SK-N-SH (cell line): ENCODE measurements at regions not wholly inside any gene's neighbourhood (a gene's known extent, or its start where the extent isn't known, plus 50 kb on each side); places are given as distances from the start of the nearest gene placed in this dataset.
A peak's percentile ranks its signal among the peaks of the same experiment; 100 is the strongest.

Experiments
- CTCF ChIA-PET: fragments of 300-600, 350-600 bp; formaldehyde crosslinking; extraction: SDS; loops from one replicate; lab custom pipeline; 2021; lab: Yijun Ruan, JAX
- POLR2A ChIA-PET: fragments of 350-600 bp; sonication (Branson Sonifier 250); formaldehyde crosslinking; extraction: SDS; loops from one replicate; lab custom pipeline; 2020; ENCODE audit warnings: antibody characterized with exemption, inconsistent platforms; lab: Yijun Ruan, JAX
- DNase-seq: peaks from one replicate; pipeline ENCODE4 v3.0.0; 2012
- H2AFZ ChIP-seq: fragments of 200-600 bp; sonication (generic); 2 replicates; pipeline ENCODE4 v1.8.1; 2016; ENCODE audit warnings: antibody characterized with exemption, mild to moderate bottlenecking, low read depth
- H3F3A ChIP-seq: fragments of 200-600 bp; sonication (generic); replicated peaks from 2 replicates; pipeline ENCODE3; 2016; ENCODE audit warnings: antibody characterized with exemption, mild to moderate bottlenecking; ENCODE audit not compliant: insufficient read depth
- H3K27ac ChIP-seq, 2 experiments: fragments of 200-500 bp in 1 of 2; fragments of 200-600 bp in 1 of 2; sonication (Bioruptor generic) in 1 of 2; sonication (generic), shearing (Covaris generic) in 1 of 2; 2 replicates each; pipeline versions ENCODE4 v1.5.1 to v1.6.1; 2014 to 2016; ENCODE audit warnings: low read depth in 2 of 2, inconsistent platforms in 1 of 2, low read length in 1 of 2, mild to moderate bottlenecking in 1 of 2, mixed read lengths in 1 of 2
- H3K27me3 ChIP-seq: fragments of 200-600 bp; sonication (generic), shearing (Covaris generic); 2 replicates; pipeline ENCODE4 v1.6.1; 2016; ENCODE audit warnings: mixed run types; ENCODE audit not compliant: insufficient read depth
- H3K36me3 ChIP-seq, 2 experiments: fragments of 200-500 bp in 1 of 2; fragments of 200-600 bp in 1 of 2; sonication (Bioruptor generic) in 1 of 2; sonication (generic) in 1 of 2; replicated peaks in 1 of 2; 2 replicates each; pipeline versions ENCODE3 to v1.5.1; 2014 to 2016; ENCODE audit warnings: low read length in 1 of 2, mild to moderate bottlenecking in 1 of 2; ENCODE audit not compliant: insufficient read depth in 2 of 2, control insufficient read depth in 1 of 2
- H3K4me1 ChIP-seq, 2 experiments: fragments of 200-500 bp in 1 of 2; fragments of 200-600 bp in 1 of 2; sonication (Bioruptor generic) in 1 of 2; sonication (generic), shearing (Covaris generic) in 1 of 2; 2 replicates each; pipeline versions ENCODE4 v1.5.1 to v1.6.1; 2014 to 2016; ENCODE audit warnings: low read depth in 1 of 2, low read length in 1 of 2, mixed run types in 1 of 2; ENCODE audit not compliant: insufficient read depth in 2 of 2, control insufficient read depth in 1 of 2
- H3K4me2 ChIP-seq: fragments of 200-600 bp; sonication (generic), shearing (Covaris generic); 2 replicates; pipeline ENCODE4 v1.6.1; 2017; ENCODE audit warnings: mixed run types
- H3K4me3 ChIP-seq, 2 experiments: fragments of 200-500 bp in 1 of 2; fragments of 200-600 bp in 1 of 2; sonication (Bioruptor generic) in 1 of 2; sonication (generic), shearing (Covaris generic) in 1 of 2; 2 replicates each; pipeline versions ENCODE4 v1.5.1 to v1.8.1; 2014 to 2016; ENCODE audit warnings: low read depth in 2 of 2, inconsistent platforms in 1 of 2, low read length in 1 of 2, mild to moderate bottlenecking in 1 of 2, mixed read lengths in 1 of 2, moderate library complexity in 1 of 2
- H3K79me2 ChIP-seq: fragments of 200-600 bp; sonication (generic); 2 replicates; pipeline ENCODE4 v1.8.1; 2017; ENCODE audit warnings: mild to moderate bottlenecking; ENCODE audit not compliant: insufficient read depth
- H3K9ac ChIP-seq: fragments of 200-600 bp; sonication (generic); 2 replicates; pipeline ENCODE4 v1.6.1; 2017; ENCODE audit warnings: mixed run types
- H3K9me2 ChIP-seq: fragments of 200-600 bp; sonication (generic); 2 replicates; pipeline ENCODE4 v1.6.1; 2017; ENCODE audit warnings: mixed run types
- H3K9me3 ChIP-seq: fragments of 200-600 bp; sonication (generic); 2 replicates; pipeline ENCODE4 v1.6.1; 2017; ENCODE audit warnings: mixed run types, mild to moderate bottlenecking, moderate library complexity
- H4K20me1 ChIP-seq: fragments of 200-600 bp; sonication (generic); 2 replicates; pipeline ENCODE4 v1.6.1; 2017; ENCODE audit warnings: mild to moderate bottlenecking, mixed run types; ENCODE audit not compliant: insufficient read depth
- EP300 ChIP-seq, 2 experiments: IDR thresholded peaks; 2 replicates each; pipeline versions ENCODE4 v1.4.0 to v1.6.1; 2012; ENCODE audit warnings: borderline replicate concordance in 1 of 2, low read depth in 1 of 2, low read length in 1 of 2
- EZH2phosphoT487 ChIP-seq: fragments of 200-600 bp; sonication (generic); IDR thresholded peaks from 2 replicates; pipeline ENCODE4 v1.6.1; 2017; ENCODE audit warnings: low read depth, mixed run types, mild to moderate bottlenecking, antibody characterized with exemption, moderate library complexity, borderline replicate concordance
- FOSL2 ChIP-seq: IDR thresholded peaks from 2 replicates; pipeline ENCODE4 v1.4.0; 2012; ENCODE audit warnings: low read depth, mild to moderate bottlenecking, moderate library complexity, borderline replicate concordance
- GABPA ChIP-seq: IDR thresholded peaks from 2 replicates; pipeline ENCODE4 v1.4.0; 2012; ENCODE audit warnings: low read depth, mild to moderate bottlenecking
- GATA2 ChIP-seq: sonication (generic); formaldehyde crosslinking; IDR thresholded peaks from 2 replicates; pipeline ENCODE4 v1.5.0; 2020; ENCODE audit warnings: mild to moderate bottlenecking, missing genetic modification reagents
- MEF2A ChIP-seq: IDR thresholded peaks from 2 replicates; pipeline ENCODE4 v1.4.0; 2012; ENCODE audit warnings: low read depth, borderline replicate concordance
- MXI1 ChIP-seq: IDR thresholded peaks from 2 replicates; pipeline ENCODE4 v1.6.1; 2012; ENCODE audit warnings: mild to moderate bottlenecking, low read depth, low read length, improper control_type of control experiment
- NFIC ChIP-seq: IDR thresholded peaks from 2 replicates; pipeline ENCODE4 v1.4.0; 2012; ENCODE audit warnings: borderline replicate concordance
- NRF1 ChIP-seq: IDR thresholded peaks from 2 replicates; pipeline ENCODE4 v1.6.1; 2012; ENCODE audit warnings: low read depth, mild to moderate bottlenecking, low read length
- POLR2AphosphoS5 ChIP-seq: IDR thresholded peaks from 2 replicates; pipeline ENCODE4 v1.6.1; 2012; ENCODE audit warnings: low read depth, low read length
- RAD21 ChIP-seq: IDR thresholded peaks from 2 replicates; pipeline ENCODE4 v1.6.1; 2012; ENCODE audit warnings: mild to moderate bottlenecking, low read length
- RCOR1 ChIP-seq: fragments of 150-350 bp; IDR thresholded peaks from 2 replicates; pipeline ENCODE4 v1.6.1; 2017; ENCODE audit warnings: antibody characterized with exemption, low read length
- RFX5 ChIP-seq: IDR thresholded peaks from 2 replicates; pipeline ENCODE4 v1.6.1; 2012; ENCODE audit warnings: mild to moderate bottlenecking, improper control_type of control experiment, low read length
- RXRA ChIP-seq: IDR thresholded peaks from 2 replicates; pipeline ENCODE4 v1.4.0; 2012; ENCODE audit warnings: low read depth, mild to moderate bottlenecking, borderline replicate concordance
- SIN3A ChIP-seq: IDR thresholded peaks from 2 replicates; pipeline ENCODE4 v1.6.1; 2012; ENCODE audit warnings: low read depth, mild to moderate bottlenecking, low read length, moderate library complexity, borderline replicate concordance
- TAF1 ChIP-seq: IDR thresholded peaks from 2 replicates; pipeline ENCODE4 v1.6.1; 2012; ENCODE audit warnings: low read depth, mild to moderate bottlenecking, low read length, moderate library complexity, borderline replicate concordance
- TCF12 ChIP-seq: IDR thresholded peaks from 2 replicates; pipeline ENCODE4 v1.4.0; 2012
- TF ChIP-seq, protein P1 (sequence below): IDR thresholded peaks from 2 replicates; pipeline ENCODE4 v1.6.1; 2012; ENCODE audit warnings: mild to moderate bottlenecking, low read depth, low read length, moderate library complexity
- TF ChIP-seq, protein P2 (sequence below): fragments of 150-350 bp; IDR thresholded peaks from 2 replicates; pipeline ENCODE4 v1.6.1; 2017; ENCODE audit warnings: antibody characterized with exemption, low read length, low read depth, borderline replicate concordance
- TF ChIP-seq, protein P3 (sequence below): IDR thresholded peaks from 2 replicates; pipeline ENCODE4 v1.4.0; 2012; ENCODE audit warnings: low read depth, borderline replicate concordance
- TF ChIP-seq, protein P4 (sequence below): fragments of 150-350 bp; IDR thresholded peaks from 2 replicates; pipeline ENCODE4 v1.6.1; 2016; ENCODE audit warnings: mild to moderate bottlenecking, low read depth, low read length
- TF ChIP-seq, protein P5 (sequence below): IDR thresholded peaks from 2 replicates; pipeline ENCODE4 v1.4.0; 2012; ENCODE audit warnings: low read depth, borderline replicate concordance
- TF ChIP-seq, protein P6 (sequence below): IDR thresholded peaks from 2 replicates; pipeline ENCODE4 v1.4.0; 2012; ENCODE audit warnings: low read depth

DNA sequence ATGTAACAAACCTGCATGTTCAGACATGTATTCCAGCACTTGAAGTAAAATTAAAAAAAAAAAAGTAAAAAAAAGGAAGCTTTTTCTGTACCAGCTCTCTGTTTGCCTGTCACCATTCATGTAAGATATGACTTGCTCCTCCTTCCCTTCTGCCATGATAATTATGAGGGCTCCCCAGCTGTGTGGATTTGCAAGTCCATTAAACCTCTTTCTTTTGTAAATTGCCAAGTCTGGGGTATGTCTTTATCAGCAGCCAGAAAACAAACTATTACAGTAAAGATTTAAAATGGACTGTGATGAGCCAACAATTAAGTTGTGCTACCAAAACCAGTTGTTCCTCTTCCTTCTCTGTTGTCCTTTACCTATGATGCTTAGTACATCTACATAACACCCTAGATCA, 619.6 kb downstream of the ARL4A start (continued):
- TF ChIP-seq, protein P1, sequence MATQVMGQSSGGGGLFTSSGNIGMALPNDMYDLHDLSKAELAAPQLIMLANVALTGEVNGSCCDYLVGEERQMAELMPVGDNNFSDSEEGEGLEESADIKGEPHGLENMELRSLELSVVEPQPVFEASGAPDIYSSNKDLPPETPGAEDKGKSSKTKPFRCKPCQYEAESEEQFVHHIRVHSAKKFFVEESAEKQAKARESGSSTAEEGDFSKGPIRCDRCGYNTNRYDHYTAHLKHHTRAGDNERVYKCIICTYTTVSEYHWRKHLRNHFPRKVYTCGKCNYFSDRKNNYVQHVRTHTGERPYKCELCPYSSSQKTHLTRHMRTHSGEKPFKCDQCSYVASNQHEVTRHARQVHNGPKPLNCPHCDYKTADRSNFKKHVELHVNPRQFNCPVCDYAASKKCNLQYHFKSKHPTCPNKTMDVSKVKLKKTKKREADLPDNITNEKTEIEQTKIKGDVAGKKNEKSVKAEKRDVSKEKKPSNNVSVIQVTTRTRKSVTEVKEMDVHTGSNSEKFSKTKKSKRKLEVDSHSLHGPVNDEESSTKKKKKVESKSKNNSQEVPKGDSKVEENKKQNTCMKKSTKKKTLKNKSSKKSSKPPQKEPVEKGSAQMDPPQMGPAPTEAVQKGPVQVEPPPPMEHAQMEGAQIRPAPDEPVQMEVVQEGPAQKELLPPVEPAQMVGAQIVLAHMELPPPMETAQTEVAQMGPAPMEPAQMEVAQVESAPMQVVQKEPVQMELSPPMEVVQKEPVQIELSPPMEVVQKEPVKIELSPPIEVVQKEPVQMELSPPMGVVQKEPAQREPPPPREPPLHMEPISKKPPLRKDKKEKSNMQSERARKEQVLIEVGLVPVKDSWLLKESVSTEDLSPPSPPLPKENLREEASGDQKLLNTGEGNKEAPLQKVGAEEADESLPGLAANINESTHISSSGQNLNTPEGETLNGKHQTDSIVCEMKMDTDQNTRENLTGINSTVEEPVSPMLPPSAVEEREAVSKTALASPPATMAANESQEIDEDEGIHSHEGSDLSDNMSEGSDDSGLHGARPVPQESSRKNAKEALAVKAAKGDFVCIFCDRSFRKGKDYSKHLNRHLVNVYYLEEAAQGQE = no peak
- TF ChIP-seq, protein P2, sequence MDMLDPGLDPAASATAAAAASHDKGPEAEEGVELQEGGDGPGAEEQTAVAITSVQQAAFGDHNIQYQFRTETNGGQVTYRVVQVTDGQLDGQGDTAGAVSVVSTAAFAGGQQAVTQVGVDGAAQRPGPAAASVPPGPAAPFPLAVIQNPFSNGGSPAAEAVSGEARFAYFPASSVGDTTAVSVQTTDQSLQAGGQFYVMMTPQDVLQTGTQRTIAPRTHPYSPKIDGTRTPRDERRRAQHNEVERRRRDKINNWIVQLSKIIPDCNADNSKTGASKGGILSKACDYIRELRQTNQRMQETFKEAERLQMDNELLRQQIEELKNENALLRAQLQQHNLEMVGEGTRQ = no peak
- TF ChIP-seq FOSL2 = no peak
- TF ChIP-seq SIN3A = no peak
- TF ChIP-seq RAD21 = no peak
- no peak for TF ChIP-seq TCF12

DNA sequence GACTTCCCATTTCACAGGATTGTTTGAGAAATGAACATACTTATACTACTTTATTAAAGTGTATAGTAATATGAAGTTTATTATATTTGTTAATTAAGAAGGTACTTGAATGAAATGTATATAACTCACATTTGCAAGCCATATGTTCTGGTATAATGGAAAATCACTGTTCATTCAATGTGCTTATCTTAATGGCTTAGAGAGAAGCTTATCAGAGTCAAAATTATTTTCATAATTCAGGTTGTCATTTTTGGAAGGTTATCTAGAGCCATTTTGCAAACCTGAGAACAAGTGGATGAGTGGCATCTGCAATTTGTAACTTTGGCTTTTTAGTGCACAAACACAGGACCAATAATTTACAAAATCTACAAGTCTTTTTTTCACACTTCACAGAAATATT, 621.0 kb downstream of the ARL4A start:
- H3K4me1 ChIP-seq = no peaks in the 10 kb centered on the region; a peak in 1 of 4 replicates
- H3K27ac ChIP-seq = no peak overlapping the region
- H3F3A ChIP-seq = no peaks in the 10 kb centered on the region
- ChIA-PET CTCF (interaction anchor here (0.6 to 1.2 kb wide), 2 partner anchors 27 to 88 kb away, joined by 3 read pairs; no protein-coding TSS in a partner anchor), POLR2A (no interaction called here)
- no peak overlapping the region for H3K4me2 ChIP-seq
- no peaks in the 10 kb centered on the region for H4K20me1 ChIP-seq
- H3K9me2 ChIP-seq = no peaks in the 10 kb centered on the region
- peaks cover 4% of the 10 kb centered on the region; the same call in 1 of the 2 replicates for H3K9me3 ChIP-seq
- no peak overlapping the region for H3K4me3 ChIP-seq
- no peak overlapping the region for H2AFZ ChIP-seq
- H3K9ac ChIP-seq = no peak overlapping the region
- no peaks in the 10 kb centered on the region for H3K79me2 ChIP-seq
- no peaks in the 10 kb centered on the region for H3K27me3 ChIP-seq
- peak; percentile 1 for DNase-seq
- H3K36me3 ChIP-seq = no peaks in the 10 kb centered on the region
- TF ChIP-seq RXRA (no peak), GABPA (no peak), RFX5 (no peak), TAF1 (no peak), MEF2A (no peak), EZH2phosphoT487 (no peak), GATA2 (CRISPR knock-in tag) (peak; percentile 67), NFIC (no peak), POLR2AphosphoS5 (no peak), SIN3A (no peak), TCF12 (no peak), MXI1 (no peak), NRF1 (no peak), EP300 (IDR thresholded peaks at IDR 0.05; ENCODE audit: borderline replicate concordance in 1 of 2, low read depth in 1 of 2, low read length in 1 of 2) (peak in 1 of 2 experiments; percentile 43; a peak in 1 of 4 replicates), RCOR1 (peak; percentile 48; the same call in 1 of the 2 replicates)
- TF ChIP-seq, protein P3, sequence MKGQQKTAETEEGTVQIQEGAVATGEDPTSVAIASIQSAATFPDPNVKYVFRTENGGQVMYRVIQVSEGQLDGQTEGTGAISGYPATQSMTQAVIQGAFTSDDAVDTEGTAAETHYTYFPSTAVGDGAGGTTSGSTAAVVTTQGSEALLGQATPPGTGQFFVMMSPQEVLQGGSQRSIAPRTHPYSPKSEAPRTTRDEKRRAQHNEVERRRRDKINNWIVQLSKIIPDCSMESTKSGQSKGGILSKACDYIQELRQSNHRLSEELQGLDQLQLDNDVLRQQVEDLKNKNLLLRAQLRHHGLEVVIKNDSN = no peak
- TF ChIP-seq, protein P4, sequence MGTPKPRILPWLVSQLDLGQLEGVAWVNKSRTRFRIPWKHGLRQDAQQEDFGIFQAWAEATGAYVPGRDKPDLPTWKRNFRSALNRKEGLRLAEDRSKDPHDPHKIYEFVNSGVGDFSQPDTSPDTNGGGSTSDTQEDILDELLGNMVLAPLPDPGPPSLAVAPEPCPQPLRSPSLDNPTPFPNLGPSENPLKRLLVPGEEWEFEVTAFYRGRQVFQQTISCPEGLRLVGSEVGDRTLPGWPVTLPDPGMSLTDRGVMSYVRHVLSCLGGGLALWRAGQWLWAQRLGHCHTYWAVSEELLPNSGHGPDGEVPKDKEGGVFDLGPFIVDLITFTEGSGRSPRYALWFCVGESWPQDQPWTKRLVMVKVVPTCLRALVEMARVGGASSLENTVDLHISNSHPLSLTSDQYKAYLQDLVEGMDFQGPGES = no peak
- TF ChIP-seq, protein P5, sequence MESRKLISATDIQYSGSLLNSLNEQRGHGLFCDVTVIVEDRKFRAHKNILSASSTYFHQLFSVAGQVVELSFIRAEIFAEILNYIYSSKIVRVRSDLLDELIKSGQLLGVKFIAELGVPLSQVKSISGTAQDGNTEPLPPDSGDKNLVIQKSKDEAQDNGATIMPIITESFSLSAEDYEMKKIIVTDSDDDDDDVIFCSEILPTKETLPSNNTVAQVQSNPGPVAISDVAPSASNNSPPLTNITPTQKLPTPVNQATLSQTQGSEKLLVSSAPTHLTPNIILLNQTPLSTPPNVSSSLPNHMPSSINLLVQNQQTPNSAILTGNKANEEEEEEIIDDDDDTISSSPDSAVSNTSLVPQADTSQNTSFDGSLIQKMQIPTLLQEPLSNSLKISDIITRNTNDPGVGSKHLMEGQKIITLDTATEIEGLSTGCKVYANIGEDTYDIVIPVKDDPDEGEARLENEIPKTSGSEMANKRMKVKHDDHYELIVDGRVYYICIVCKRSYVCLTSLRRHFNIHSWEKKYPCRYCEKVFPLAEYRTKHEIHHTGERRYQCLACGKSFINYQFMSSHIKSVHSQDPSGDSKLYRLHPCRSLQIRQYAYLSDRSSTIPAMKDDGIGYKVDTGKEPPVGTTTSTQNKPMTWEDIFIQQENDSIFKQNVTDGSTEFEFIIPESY = no peak
- TF ChIP-seq, protein P6, sequence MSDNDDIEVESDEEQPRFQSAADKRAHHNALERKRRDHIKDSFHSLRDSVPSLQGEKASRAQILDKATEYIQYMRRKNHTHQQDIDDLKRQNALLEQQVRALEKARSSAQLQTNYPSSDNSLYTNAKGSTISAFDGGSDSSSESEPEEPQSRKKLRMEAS = no peak
